NT2/D1 (cell line): ENCODE measurements at regions not wholly inside any gene's neighbourhood (a gene's known extent, or its start where the extent isn't known, plus 50 kb on each side); places are given as distances from the start of the nearest gene placed in this dataset.

ENCODE experiments used
- SUZ12 ChIP-seq: IDR thresholded peaks from 2 replicates; pipeline ENCODE4 v1.6.1; 2011; ENCODE audit not compliant: insufficient read length, insufficient read depth; ENCODE audit errors: extremely low read depth
- YY1 ChIP-seq: IDR thresholded peaks from 2 replicates; pipeline ENCODE4 v1.6.1; 2011; ENCODE audit not compliant: insufficient read length, insufficient read depth

DNA sequence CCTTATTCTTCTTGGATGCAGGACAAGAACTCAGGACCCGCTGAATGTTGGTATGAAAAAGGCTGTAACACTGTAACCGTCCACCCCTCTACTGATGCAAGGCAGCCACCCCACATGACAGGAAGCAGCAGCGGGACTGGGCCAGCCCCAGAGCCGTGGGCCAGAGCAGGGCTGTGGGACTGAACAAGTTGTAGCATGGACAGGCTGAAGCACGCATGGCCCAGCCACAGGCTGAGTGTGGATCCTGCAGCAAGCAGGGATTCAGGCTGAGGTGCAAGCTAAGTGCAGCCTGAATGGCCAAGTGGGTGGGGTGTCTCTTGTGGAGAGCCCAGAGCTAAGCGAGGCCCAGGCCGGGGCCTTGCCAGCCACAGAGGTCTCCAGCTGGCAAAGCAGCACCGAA, 632.2 kb downstream of the SPOCK3 start:
- TF ChIP-seq SUZ12 (no peak), YY1 (no peak)
